ENCODE measurements at regions not wholly inside any gene's neighbourhood (a gene's known extent, or its start where the extent isn't known, plus 50 kb on each side); places are given as distances from the start of the nearest gene placed in this dataset.

DNA sequence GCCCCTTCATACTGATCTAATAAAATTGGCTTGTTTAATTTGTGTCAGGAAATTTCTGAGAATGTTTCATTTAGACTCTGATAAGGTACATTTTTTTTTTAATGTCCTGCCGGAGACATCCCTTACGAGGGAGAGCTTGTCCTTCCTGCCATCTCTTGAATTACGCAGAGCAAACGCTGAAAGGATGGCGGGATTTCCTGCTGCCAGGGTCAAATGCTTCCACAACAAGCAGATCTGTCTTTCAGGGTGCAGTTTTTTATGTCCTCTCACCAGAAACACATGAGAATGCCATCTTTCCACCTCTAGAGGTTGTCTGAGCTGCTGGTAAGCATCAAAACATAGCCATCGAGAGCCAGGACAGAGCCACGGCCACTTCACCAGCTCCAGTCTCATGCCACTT is 126.8 kb upstream of the ARHGAP5 start:
- TF ChIP-seq, protein P1, sequence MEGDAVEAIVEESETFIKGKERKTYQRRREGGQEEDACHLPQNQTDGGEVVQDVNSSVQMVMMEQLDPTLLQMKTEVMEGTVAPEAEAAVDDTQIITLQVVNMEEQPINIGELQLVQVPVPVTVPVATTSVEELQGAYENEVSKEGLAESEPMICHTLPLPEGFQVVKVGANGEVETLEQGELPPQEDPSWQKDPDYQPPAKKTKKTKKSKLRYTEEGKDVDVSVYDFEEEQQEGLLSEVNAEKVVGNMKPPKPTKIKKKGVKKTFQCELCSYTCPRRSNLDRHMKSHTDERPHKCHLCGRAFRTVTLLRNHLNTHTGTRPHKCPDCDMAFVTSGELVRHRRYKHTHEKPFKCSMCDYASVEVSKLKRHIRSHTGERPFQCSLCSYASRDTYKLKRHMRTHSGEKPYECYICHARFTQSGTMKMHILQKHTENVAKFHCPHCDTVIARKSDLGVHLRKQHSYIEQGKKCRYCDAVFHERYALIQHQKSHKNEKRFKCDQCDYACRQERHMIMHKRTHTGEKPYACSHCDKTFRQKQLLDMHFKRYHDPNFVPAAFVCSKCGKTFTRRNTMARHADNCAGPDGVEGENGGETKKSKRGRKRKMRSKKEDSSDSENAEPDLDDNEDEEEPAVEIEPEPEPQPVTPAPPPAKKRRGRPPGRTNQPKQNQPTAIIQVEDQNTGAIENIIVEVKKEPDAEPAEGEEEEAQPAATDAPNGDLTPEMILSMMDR (IDR thresholded peaks at IDR 0.05): no peak
- no peak for ATAC-seq (ENCODE audit: poor library complexity)
- H3K4me3 ChIP-seq (ENCODE audit: low read length): no peak overlapping the region

DNA sequence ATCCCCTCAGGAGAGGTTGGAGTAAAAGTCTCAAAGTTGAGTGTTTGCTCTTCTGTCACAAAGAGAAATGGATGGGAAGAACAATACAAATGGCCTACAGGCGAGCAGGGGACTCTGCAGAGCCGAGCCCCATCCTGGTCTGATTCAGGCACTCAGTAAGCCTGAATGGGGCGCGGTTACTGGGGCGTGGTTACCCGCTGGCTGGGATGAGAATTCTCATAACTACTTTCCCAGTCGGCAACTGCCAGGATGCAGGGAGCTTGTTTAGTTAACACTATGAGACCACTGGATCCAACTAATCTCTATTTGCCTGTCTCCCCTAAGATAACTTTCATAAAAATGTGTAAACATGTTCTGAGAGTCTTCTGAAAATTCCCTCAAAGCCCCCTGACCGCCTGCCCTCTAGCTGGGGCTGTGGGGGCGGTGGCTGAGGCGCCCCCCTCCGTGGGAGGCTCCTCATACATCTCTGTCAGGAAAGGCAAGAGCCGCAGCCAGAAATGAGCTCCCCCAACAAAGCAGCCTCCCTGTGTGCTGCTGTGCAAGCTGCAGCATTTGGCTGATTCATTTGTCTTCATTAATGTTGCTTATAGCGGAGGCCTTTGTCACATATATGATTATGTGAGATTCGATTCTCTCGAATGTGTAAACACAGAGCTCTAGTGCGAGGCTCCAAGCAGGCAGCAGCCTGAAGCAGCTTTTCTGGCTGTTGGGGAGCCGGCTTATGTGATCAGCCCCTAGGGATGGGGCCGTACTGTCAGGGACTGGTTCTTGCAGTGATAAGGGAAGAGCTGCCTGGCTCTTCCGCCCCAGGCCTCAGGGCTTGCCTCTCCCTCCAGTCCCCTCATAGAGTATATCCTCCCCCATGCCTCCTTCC is 126.1 kb upstream of the ARHGAP5 start:
- intact Hi-C loops (cut with DNase I, micrococcal nuclease): no loop called here

More for the DNA sequence above, 126.8 kb upstream of the ARHGAP5 start:
- H3K27me3 Mint-ChIP-seq: peaks cover 8% of the 10 kb centered on the region
- no peak for DNase-seq
- Histone ChIP-seq H3K27me3 (ENCODE audit: control insufficient read depth in 1 of 2, insufficient read depth in 2 of 2, low read length in 2 of 2) (no peaks in the 10 kb centered on the region), H3K4me1 (ENCODE audit: insufficient read depth, low read length) (peaks cover 16% of the 10 kb centered on the region), H3K27ac (ENCODE audit: low read depth in 1 of 2, low read length in 2 of 2) (no peak overlapping the region), H3K36me3 (ENCODE audit: insufficient read depth, low read length) (no peaks in the 10 kb centered on the region), H3K9me3 (ENCODE audit: control insufficient read depth in 1 of 2, insufficient read depth in 1 of 2, low read length in 2 of 2) (no peaks in the 10 kb centered on the region)
- no peaks in the 10 kb centered on the region for H3K36me3 Mint-ChIP-seq (ENCODE audit: low read depth)
- ChIA-PET POLR2A (no interaction called here), CTCF (no interaction called here)
- H3K4me3 Mint-ChIP-seq: no peak overlapping the region
- no peak overlapping the region for H3K27ac Mint-ChIP-seq
- peaks cover 26% of the 10 kb centered on the region for H3K4me1 Mint-ChIP-seq (ENCODE audit: low read depth)
- intact Hi-C loops (cut with DNase I, micrococcal nuclease): no loop called here
- H3K9me3 Mint-ChIP-seq: no peaks in the 10 kb centered on the region

DNA sequence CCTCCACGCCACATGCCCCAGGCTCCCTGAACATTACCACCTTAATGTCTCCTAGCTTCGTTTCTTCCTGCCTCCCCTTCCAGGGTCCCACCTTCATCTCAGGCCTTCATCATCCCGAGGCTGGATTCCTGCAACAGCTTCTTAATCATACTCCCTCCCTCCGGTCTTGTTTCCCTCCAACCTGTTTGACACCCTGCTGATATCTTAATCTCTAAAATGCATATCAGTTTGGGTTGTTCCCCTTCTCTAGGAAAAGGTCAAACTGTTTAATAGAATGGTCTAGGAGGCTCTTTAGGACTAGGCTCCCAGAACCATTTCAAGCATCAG is 125.5 kb upstream of the ARHGAP5 start:
- Mint-ChIP-seq H3K9me3 (no peaks in the 10 kb centered on the region), H3K4me3 (no peak overlapping the region), H3K27me3 (peaks cover 8% of the 10 kb centered on the region), H3K36me3 (ENCODE audit: low read depth) (no peaks in the 10 kb centered on the region), H3K27ac (no peak overlapping the region), H3K4me1 (ENCODE audit: low read depth) (peaks cover 14% of the 10 kb centered on the region)
- intact Hi-C loops (cut with DNase I, micrococcal nuclease): no loop called here
- H3K9me3 ChIP-seq (ENCODE audit: control insufficient read depth in 1 of 2, insufficient read depth in 1 of 2, low read length in 2 of 2): no peaks in the 10 kb centered on the region
- DNase-seq: no peak
- H3K4me3 ChIP-seq (ENCODE audit: low read length): no peak overlapping the region
- no peak overlapping the region for H3K27ac ChIP-seq (ENCODE audit: low read depth in 1 of 2, low read length in 2 of 2)
- POLR2A ChIA-PET: no interaction called here
- peaks cover 3% of the 10 kb centered on the region for H3K4me1 ChIP-seq (ENCODE audit: insufficient read depth, low read length)
- CTCF ChIA-PET: no interaction called here
- ATAC-seq (ENCODE audit: poor library complexity): no peak
- H3K27me3 ChIP-seq (ENCODE audit: control insufficient read depth in 1 of 2, insufficient read depth in 2 of 2, low read length in 2 of 2): no peaks in the 10 kb centered on the region
- H3K36me3 ChIP-seq (ENCODE audit: insufficient read depth, low read length): no peaks in the 10 kb centered on the region
- TF ChIP-seq, protein P1 (IDR thresholded peaks at IDR 0.05): no peak

More for the DNA sequence above, 126.1 kb upstream of the ARHGAP5 start:
- H3K4me1 ChIP-seq (ENCODE audit: insufficient read depth, low read length): peaks cover 9% of the 10 kb centered on the region
- H3K27me3 Mint-ChIP-seq: peaks cover 8% of the 10 kb centered on the region
- H3K27me3 ChIP-seq (ENCODE audit: control insufficient read depth in 1 of 2, insufficient read depth in 2 of 2, low read length in 2 of 2): no peaks in the 10 kb centered on the region
- ChIA-PET POLR2A (no interaction called here), CTCF (no interaction called here)
- H3K4me3 ChIP-seq (ENCODE audit: low read length): no peak overlapping the region
- no peaks in the 10 kb centered on the region for H3K36me3 ChIP-seq (ENCODE audit: insufficient read depth, low read length)
- no peak overlapping the region for H3K27ac ChIP-seq (ENCODE audit: low read depth in 1 of 2, low read length in 2 of 2)
- no peaks in the 10 kb centered on the region for H3K9me3 Mint-ChIP-seq
- TF ChIP-seq, protein P1 (IDR thresholded peaks at IDR 0.05): no peak
- H3K4me1 Mint-ChIP-seq (ENCODE audit: low read depth): peaks cover 20% of the 10 kb centered on the region
- no peaks in the 10 kb centered on the region for H3K9me3 ChIP-seq (ENCODE audit: control insufficient read depth in 1 of 2, insufficient read depth in 1 of 2, low read length in 2 of 2)
- ATAC-seq (ENCODE audit: poor library complexity) (no peak), DNase-seq (no peak)
- no peak overlapping the region for H3K4me3 Mint-ChIP-seq
- no peaks in the 10 kb centered on the region for H3K36me3 Mint-ChIP-seq (ENCODE audit: low read depth)
- no peak overlapping the region for H3K27ac Mint-ChIP-seq

Data from CD4-positive, alpha-beta T cell (primary cell).